Mucosa of descending colon (tissue), 3 donors: ENCODE measurements at regions not wholly inside any gene's neighbourhood (a gene's known extent, or its start where the extent isn't known, plus 50 kb on each side); places are given as distances from the start of the nearest gene placed in this dataset.
A peak's percentile ranks its signal among the peaks of the same experiment; 100 is the strongest.

Source experiments
- ATAC-seq: fragments of 200-7000 bp; cut with Tn5 transposase; one replicate; pipeline ENCODE4 v1.9.1; 2020; ENCODE audit warnings: mild to moderate bottlenecking, moderate library complexity
- DNase-seq, 3 donors: peaks; one replicate each; pipeline ENCODE4 v3.0.0-alpha.2; 2020
- H3K36me3 ChIP-seq: fragments of 200-600 bp; one replicate; pipeline ENCODE4 v1.8.0; 2021; ENCODE audit warnings: low read depth, mild to moderate bottlenecking
- H3K4me1 ChIP-seq: fragments of 200-600 bp; one replicate; pipeline ENCODE4 v1.8.0; 2021; ENCODE audit warnings: low read depth, mild to moderate bottlenecking
- H3K4me3 ChIP-seq: fragments of 200-600 bp; one replicate; pipeline ENCODE4 v1.8.0; 2021; ENCODE audit warnings: mild to moderate bottlenecking
- H3K9me3 ChIP-seq: fragments of 200-600 bp; one replicate; pipeline ENCODE4 v1.8.0; 2021; ENCODE audit warnings: mild to moderate bottlenecking
- intact Hi-C, 2 donors: fragments of 100-400 bp; cut with DNase I in 1 of 2; cut with micrococcal nuclease in 1 of 2; formaldehyde crosslinking; loops; one replicate each; pipeline versions ENCODE4 v1.11.0 to v1.11.1; 2022; cut with DNase I, micrococcal nuclease
- TF ChIP-seq, protein P1 (sequence below): fragments of 200-600 bp; IDR thresholded peaks from one replicate; pipeline ENCODE4 v1.8.0; 2022; ENCODE audit warnings: antibody characterized with exemption, mild to moderate bottlenecking
- donor health status: DM: no; HTN: no; CAD: no; lungs with moderate emphysema.
- donor health status: DM: no; HTN: no; CAD: no.
- donor health status: DM: no; HTN: yes; CAD: no.

DNA sequence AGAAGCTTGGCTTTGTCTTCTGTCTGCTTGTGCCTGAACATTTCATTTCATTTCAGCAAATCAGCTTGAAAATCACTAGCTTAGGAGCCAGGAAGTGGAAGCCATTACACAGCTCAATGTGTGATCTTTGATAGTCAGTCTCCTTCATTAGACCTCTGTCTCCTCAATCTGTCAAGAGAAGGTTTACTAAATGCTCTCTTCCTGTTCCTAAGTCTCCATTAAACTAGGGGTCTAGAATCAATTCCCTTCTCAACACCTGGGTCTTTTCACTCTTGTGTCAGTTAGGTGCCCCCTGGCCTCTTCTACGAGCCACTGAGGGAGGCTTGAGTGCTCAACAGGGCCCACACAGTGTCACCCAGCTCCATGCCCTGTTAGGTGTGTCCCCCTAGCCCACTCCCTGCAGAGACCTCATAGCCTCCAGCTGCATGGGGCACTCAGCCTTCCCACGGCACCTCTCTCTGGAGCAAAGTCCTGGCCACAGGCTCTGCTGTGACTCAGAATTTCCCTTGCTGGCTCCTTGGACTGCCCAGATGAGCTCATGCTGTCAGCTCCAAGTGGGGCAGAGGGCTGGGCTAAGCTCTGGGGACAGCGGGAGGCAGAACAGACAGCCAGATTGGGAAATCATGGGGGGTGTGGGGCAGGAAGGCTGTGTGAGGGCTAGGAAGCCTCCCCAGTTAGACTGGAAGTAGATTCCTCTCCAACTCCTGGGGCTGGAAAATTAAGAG is 115.7 kb upstream of the IPO9 start:
- intact Hi-C loops = loop anchor here in 1 of 2 donors (5.0 kb wide), 1 partner anchor 79 kb away; no protein-coding TSS in a partner anchor
- no peak overlapping the region for H3K4me3 ChIP-seq
- TF ChIP-seq, protein P1, sequence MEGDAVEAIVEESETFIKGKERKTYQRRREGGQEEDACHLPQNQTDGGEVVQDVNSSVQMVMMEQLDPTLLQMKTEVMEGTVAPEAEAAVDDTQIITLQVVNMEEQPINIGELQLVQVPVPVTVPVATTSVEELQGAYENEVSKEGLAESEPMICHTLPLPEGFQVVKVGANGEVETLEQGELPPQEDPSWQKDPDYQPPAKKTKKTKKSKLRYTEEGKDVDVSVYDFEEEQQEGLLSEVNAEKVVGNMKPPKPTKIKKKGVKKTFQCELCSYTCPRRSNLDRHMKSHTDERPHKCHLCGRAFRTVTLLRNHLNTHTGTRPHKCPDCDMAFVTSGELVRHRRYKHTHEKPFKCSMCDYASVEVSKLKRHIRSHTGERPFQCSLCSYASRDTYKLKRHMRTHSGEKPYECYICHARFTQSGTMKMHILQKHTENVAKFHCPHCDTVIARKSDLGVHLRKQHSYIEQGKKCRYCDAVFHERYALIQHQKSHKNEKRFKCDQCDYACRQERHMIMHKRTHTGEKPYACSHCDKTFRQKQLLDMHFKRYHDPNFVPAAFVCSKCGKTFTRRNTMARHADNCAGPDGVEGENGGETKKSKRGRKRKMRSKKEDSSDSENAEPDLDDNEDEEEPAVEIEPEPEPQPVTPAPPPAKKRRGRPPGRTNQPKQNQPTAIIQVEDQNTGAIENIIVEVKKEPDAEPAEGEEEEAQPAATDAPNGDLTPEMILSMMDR = no peak

DNA sequence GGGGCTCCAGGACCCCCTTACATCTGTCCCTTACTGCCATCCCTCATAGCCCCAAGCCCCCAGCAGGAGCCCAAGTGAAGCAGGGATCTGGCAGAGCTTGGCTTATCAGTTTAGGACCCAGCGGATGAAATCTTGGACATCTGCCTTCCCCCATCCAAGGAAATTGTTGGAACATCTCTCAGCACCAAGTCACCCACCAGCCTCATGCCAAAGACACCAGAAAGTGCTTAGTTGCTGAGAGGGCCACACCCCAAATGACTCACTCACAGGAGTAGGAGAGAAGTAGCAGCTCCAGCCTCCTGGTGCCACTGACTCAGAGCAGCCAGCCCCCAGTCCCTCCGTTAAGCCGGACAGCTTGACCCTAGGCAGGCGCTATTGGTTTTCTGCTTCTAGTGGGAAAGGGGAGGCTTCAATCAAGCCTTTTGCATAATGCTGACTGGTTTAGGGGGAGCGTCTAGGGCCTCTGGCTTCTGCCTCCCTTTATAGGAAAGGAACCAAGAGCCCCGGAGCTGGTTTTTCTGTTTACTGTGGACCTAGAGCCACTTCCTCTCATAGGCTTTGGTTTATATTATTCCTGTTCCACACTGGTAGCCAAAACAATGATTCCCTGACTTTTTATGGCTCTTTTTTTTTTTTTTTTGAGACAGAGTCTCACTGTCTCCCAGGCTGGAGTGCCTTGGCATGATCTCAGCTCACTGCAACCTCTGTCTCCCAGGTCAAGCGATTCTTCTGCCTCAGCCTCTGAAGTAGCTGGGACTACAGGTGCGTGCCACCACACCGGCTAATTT is 114.2 kb upstream of the IPO9 start:
- intact Hi-C loops = loop anchor here in 1 of 2 donors (5.0 kb wide), 1 partner anchor 78 kb away; no protein-coding TSS in a partner anchor
- ATAC-seq (peak; percentile 81), DNase-seq (peak; percentile 49 to 77 (median 66))
- Histone ChIP-seq H3K9me3 (no peaks in the 10 kb centered on the region), H3K4me3 (no peak overlapping the region), H3K36me3 (no peaks in the 10 kb centered on the region), H3K4me1 (peaks cover 29% of the 10 kb centered on the region)
- TF ChIP-seq, protein P1 = no peak

More for the DNA sequence above, 115.7 kb upstream of the IPO9 start:
- DNase-seq (peak; percentile 77 to 89 (median 79)), ATAC-seq (peak; percentile 86)
- Histone ChIP-seq H3K36me3 (no peaks in the 10 kb centered on the region), H3K4me1 (peaks cover 26% of the 10 kb centered on the region), H3K9me3 (no peaks in the 10 kb centered on the region)

DNA sequence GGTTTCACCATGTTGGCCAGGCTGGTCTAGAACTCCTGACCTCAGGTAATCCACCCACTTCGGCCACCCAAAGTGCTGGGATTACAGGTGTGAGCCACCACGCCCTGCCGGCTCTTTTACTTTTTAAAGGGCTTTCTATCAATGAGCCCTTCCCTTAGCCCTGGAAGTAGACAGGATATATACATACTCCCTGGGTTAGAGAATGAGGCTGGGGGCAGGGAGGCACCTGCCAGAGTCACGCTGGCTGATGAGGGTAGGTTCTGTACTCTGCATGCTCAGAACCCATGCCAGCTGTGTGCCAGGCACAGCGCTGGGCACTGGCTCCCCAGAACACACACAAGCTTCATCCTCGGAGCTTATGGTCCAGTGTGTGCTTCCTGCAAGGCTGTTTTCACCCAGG is 113.6 kb upstream of the IPO9 start:
- H3K4me3 ChIP-seq = no peak overlapping the region
- H3K9me3 ChIP-seq = no peaks in the 10 kb centered on the region
- peaks cover 32% of the 10 kb centered on the region for H3K4me1 ChIP-seq
- no peak for ATAC-seq
- intact Hi-C loops = no loop called here
- DNase-seq = no peak
- H3K36me3 ChIP-seq = no peaks in the 10 kb centered on the region
- TF ChIP-seq, protein P1 = no peak

DNA sequence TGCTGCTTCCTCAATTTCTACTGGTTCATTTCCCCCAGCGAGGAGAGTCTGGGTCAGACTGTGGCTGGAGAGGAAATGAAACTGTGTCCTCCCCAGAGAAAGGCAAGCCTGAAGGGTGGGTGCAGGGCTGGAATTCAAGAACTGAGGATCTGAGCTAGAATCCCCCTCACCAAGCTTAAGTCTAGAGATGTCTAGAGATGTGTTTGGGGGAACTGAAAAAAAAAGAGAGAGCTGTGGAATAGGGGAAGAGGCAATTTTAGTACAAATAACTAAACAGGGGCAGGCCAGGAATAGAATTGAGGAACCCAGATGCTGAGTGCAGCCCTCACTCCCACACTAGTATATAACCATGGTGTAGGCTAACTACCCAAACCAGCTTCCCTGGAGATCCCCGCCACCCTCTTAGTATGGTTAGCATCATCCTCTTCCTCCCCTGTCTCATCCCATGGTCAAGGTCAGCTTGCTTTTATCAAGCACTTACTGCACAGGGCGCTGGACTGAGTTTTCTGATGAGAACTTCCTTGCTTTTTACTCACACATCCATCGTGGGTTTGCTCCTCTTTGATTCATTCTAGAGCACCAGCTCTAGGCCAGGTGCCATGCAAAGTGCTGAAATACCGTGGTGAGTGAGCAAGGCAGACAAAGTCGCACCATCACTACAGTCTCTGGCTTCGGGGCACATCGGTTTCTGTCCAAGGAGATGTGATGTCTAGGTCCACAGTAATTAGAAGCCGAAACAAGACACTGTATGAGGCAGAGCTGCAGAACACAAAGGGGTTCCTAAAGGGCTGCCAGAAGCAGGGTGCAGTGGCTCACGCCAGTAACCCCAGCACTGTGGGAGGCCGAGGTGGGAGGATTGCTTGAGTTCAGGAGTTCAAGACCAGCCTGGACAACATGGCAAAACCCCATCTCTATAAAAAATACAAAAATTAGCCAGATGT is 112.9 kb upstream of the IPO9 start:
- DNase-seq (no peak), ATAC-seq (no peak)
- Histone ChIP-seq H3K4me3 (no peak overlapping the region), H3K9me3 (no peaks in the 10 kb centered on the region), H3K36me3 (no peaks in the 10 kb centered on the region), H3K4me1 (peaks cover 35% of the 10 kb centered on the region)
- TF ChIP-seq, protein P1 = no peak
- intact Hi-C loops = no loop called here

DNA sequence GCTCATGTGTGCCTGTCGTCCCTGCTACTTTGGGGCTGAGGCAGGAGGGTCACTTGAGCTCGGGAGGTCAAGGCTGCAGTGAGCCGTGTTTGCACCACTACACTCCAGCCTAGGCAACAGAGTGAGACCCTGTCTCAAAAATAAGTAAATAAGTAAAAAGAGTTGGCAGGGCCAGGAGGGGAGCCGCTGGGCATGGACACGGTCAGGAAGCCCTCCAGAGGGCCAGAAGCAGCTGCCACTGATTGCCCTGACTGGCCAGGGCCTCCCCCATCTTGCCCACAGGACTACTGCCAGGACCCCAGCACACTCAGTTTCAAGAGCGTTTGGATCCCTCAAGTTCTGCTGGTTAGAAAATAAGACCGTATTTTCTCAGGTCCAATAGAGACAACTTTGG is 112.2 kb upstream of the IPO9 start:
- DNase-seq = no peak
- H3K9me3 ChIP-seq = no peaks in the 10 kb centered on the region
- H3K4me3 ChIP-seq = no peak overlapping the region
- ATAC-seq = no peak
- no peaks in the 10 kb centered on the region for H3K36me3 ChIP-seq
- intact Hi-C loops = no loop called here
- TF ChIP-seq, protein P1 = no peak
- peaks cover 37% of the 10 kb centered on the region for H3K4me1 ChIP-seq
